Amniotic epithelial cell (primary cell): ENCODE measurements at regions not wholly inside any gene's neighbourhood (a gene's known extent, or its start where the extent isn't known, plus 50 kb on each side); places are given as distances from the start of the nearest gene placed in this dataset.
"Not testable (repeated sequence)": the region's sequence is repeated elsewhere in the genome, so short reads cannot be mapped to it uniquely, and the experiment has no call there.

Experiments used
- DNase-seq: peaks from one replicate; pipeline ENCODE4 v3.0.0-alpha.2; 2010; ENCODE audit warnings: low read depth

- DNase-seq = no peak
Observed at GRCh38 chr11:24267014-24267413, 229.8 kb upstream of the LUZP2 start.

DNA sequence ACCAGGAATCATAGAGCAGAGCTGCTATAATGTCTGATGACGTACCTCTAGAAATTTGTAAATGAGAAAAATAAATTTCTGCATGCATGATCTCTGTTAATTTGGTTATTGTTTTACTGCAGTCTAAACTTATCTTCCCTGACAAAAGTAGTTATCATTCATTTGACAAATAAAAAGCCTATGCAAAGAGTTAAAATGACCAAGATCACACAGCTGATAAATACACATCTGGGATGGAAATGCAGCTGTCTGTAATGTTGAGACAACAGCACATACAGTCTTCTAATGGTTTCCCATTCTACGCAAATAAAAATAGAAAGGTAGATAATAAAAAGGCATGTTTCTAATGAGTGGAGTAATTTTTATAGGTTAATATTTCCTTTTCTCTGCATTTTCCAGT lies 225.1 kb upstream of the LUZP2 start:
- no peak for DNase-seq

GRCh38 chr11:24274214-24274781 lies 222.6 kb upstream of the LUZP2 start:
- DNase-seq = not testable (repeated sequence)

DNA sequence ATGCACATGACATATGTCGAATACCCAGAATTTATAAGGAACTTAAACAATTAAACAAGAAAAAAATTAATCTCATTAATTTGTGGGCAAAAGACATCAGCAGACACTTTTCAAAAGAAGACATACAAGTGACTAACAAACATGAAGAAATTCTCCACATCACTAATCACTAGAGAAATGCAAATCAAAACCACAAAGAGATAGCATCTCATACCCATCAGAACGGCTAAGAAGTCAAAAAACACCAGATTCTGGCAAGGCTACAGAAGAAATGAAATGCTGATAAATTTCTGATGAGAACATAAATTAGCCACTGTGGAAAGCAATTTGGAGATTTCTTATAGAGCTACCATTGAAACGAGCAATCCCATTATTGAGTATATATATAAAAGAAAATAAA lies 210.6 kb upstream of the LUZP2 start:
- peak; percentile 78 for DNase-seq

DNA sequence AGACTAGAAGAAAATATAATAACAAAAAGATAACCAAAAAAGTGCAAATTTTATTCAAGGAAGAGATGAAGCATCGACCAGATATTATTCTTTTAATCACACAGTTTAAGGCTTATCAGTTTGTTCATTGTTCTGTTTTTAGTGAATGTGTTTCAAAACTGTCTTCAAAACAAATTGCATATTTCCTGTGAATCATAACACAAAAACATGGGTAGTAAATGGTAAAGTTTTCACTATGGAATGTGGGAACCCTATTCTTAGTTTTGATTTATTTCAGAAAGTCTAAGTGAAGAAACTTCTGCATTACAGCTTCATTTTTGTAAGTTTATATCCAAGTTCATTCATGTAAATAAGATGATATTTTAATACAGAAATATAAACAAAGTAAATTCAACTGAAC lies 207.6 kb upstream of the LUZP2 start:
- peak; percentile 73 for DNase-seq

GRCh38 chr11:24293964-24294363 lies 202.9 kb upstream of the LUZP2 start:
- DNase-seq = no peak

- peak; percentile 7 for DNase-seq
Observed at GRCh38 chr11:24295360-24295759, 201.5 kb upstream of the LUZP2 start.

DNA sequence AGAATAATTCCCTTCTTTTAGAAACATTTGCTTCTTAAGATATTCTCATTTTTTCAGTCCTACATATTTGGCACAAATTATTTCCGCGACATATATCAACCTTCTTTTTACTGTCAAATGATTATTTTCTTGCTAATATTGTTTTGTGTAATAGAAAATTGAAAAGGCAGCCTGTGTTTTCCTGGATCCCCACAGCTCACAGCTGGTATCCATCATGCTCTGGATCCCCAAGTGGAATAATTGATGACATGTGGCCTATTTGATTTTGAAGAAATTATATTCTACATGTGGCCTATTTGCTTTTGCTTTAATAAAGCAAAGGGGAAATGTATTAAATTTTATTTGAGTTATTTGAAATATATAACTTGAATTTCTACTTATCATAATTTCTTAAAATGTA lies 199.4 kb upstream of the LUZP2 start:
- no peak for DNase-seq

DNA sequence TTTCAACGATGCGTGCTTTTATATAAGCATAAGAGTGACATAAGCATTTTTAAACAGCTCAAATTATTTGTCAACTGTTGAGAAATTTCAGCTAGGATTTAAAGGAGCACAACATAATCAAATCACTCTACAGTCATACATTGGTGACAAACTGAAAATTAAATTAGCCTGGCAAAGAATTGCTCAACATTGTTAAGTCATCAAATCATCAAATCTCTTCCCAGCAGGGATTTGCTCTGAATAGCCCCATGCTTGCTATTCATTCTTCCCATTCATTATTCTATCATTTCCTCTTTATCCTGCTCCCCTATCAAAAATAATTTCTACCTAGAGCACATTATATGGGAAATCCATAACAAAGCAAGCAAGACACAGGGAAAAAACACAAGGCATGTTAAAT lies 198.7 kb upstream of the LUZP2 start:
- DNase-seq = peak; percentile 18

GRCh38 chr11:24311974-24312373 lies 184.9 kb upstream of the LUZP2 start:
- no peak for DNase-seq

DNA sequence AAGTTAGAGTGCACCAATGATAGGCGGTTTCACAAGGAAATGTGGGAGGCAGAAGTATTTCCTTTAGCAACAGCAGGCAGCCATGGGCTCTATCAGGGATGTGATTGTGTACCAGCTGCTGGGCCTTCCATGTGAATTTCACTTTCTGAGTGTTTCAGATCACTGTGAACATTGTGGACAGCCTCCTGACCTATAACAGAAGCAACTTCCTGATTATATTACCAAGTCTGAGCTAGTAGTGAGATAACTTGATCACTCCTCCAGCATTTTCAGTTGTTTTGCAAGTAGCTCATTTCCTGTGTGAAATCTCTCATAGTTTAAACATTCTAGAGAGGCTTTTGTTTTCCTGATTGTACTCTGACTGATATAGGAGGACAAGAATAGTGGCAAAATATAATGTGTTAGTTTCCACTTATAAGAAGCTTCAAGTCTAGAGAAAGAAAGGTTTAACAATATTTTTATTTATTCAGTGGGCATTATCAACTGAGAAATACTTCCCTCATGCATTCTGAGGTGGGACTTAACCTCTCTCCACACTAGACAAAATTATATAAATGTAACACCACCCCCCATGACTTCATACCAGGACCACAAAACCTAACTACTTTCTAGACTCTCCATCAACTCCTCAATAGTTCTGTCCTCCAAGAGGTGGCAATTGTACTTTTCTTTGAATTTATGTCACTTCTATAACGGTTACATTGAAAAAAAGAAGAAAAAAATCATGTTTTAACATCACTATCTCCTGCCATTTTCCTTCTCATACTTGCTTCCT lies 184.2 kb upstream of the LUZP2 start:
- DNase-seq = peak; percentile 89

DNA sequence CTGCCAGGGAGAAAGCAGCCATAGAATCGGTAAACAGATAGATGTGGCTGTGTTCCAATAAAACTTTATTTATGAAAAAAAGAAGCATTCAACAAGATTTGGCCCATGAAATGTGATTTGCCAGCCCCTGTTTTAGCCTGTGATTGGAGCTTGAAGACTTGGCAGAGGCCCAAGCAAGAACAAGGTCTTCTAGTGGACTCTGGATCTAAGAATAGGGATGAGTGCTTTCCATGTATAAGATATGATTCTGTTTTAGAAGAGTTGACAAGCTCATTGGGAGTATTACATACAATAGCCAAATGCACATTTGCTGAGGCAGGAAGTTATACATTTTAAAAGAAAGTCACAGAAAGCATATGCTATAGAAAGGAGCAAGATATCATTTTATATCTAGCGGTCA lies 175.6 kb upstream of the LUZP2 start:
- no peak for DNase-seq

GRCh38 chr11:24324211-24324610 lies 172.6 kb upstream of the LUZP2 start:
- DNase-seq = no peak

GRCh38 chr11:24344222-24344621 lies 152.6 kb upstream of the LUZP2 start:
- no peak for DNase-seq

DNA sequence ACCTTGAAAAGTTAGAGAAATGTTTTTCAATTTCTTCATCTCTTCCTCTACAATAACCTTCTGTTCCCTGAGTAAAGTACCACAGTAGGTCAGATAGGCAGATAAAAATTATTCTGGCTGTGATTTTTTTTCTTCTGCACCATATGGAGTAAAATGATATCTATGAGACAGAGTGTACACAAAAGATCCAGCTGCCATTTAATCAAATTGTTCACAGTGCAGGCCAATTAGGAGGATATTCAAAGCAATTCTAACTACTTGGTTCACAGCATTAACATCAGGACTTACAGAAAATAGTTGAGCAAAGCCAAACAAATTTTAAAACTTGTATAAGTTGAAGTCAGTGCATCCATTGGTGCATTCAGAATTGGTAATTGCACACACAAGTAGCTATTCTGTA lies 147.9 kb upstream of the LUZP2 start:
- no peak for DNase-seq

- no peak for DNase-seq
Observed at GRCh38 chr11:24351179-24351578, 145.7 kb upstream of the LUZP2 start.

GRCh38 chr11:24356501-24356900 lies 140.4 kb upstream of the LUZP2 start:
- no peak for DNase-seq

DNA sequence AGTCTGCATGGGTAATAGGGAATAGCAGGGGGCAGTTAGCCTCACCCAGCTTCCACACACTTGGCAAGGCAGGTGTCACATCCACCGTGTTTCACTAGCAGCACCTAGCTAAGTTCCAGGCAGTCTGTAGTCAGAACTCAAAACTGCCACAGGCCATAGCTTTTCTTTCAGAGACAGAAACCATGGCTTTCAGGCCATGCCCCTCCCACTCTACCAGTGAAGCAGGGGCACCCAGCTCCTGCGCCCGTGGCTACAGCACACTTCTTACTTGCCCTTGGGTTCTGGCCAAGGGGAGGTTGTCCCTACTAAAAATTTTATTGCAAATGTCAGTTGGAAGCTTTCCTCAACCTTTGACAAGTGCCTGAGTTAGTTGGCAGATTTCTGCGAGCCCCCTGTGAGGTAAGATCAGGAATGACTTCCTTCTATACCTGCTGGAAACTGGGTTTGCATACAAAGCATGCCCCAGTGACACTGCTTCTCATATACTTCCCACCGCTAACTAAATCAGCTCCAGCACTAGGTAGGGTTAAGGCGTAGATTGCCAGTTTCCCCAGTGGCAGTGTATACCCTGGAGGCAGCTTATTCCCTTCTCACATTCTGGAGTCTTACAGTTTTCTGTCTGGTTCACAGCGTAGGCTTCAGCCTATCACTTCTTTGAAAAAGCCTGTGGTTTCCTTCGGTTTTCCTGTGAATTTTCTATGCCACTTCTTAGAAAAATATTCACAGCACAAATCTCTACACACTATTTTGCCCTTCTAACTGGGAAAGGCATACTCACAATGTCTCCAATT lies 139.0 kb upstream of the LUZP2 start:
- no peak for DNase-seq

DNA sequence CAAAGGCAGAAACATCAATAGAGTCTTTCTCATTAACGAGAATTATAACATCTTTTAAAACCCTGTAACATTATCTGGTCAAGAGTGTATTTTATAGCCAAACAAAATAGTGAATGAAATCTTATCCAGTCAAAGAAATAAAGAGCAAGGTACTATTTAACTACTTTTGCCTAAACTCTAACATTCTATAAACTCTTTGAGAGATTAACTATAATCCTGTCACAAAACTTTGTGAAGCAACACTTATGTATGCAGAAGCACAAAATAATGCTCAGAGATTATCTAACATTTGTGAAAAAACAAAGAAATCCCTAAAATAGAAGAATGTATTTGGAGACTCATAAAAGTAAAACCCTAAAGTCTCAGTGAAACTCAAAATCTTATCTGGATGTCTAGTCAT lies 124.4 kb upstream of the LUZP2 start:
- no peak for DNase-seq

- peak; percentile 51 for DNase-seq
Observed at GRCh38 chr11:24373516-24373915, 123.3 kb upstream of the LUZP2 start.

- no peak for DNase-seq
Observed at GRCh38 chr11:24375351-24375750, 121.5 kb upstream of the LUZP2 start.

- peak; percentile 86 for DNase-seq
Observed at GRCh38 chr11:24375931-24376330, 120.9 kb upstream of the LUZP2 start.

DNA sequence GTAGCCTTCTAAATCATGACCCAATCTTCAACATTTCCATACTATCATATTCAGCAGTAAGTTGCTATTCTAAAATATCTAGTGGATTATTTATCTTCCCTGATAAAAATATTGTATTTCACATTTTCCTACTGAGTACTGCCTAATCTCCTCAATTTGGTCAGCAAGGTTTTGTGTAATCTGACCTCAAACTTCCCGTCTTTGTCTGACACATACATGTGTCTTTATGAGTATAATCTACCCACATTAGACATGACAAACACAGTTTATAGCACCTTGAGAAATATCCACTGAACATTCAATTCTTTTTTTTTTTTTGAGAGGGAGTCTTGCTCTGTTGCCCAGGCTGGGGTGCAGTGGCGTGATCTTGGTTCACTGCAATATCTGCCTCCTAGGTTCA lies 113.7 kb upstream of the LUZP2 start:
- peak; percentile 52 for DNase-seq
